Hepatocyte (in vitro differentiated cells): ENCODE measurements at regions not wholly inside any gene's neighbourhood (a gene's known extent, or its start where the extent isn't known, plus 50 kb on each side); places are given as distances from the start of the nearest gene placed in this dataset.

ENCODE experiments used
- DNase-seq: peaks from one replicate; pipeline ENCODE4 v3.0.0-alpha.2; 2016; ENCODE audit warnings: low spot score
- H2AFZ ChIP-seq: fragments of 200-600 bp; sonication (generic); 2 replicates; pipeline ENCODE4 v1.6.0; 2016; ENCODE audit warnings: antibody characterized with exemption, mild to moderate bottlenecking
- H3K27ac ChIP-seq: fragments of 200-600 bp; sonication (generic); 2 replicates; pipeline ENCODE4 v1.5.1; 2016; ENCODE audit warnings: mild to moderate bottlenecking
- H3K27me3 ChIP-seq: fragments of 200-600 bp; sonication (generic); 2 replicates; pipeline ENCODE4 v1.6.1; 2016
- H3K36me3 ChIP-seq: fragments of 200-600 bp; sonication (generic); replicated peaks from 2 replicates; pipeline ENCODE4 v1.5.1; 2016; ENCODE audit warnings: low read depth; ENCODE audit not compliant: insufficient read depth
- H3K4me1 ChIP-seq: fragments of 200-600 bp; sonication (generic); 2 replicates; pipeline ENCODE4 v1.5.1; 2016; ENCODE audit warnings: mild to moderate bottlenecking, moderate library complexity; ENCODE audit not compliant: insufficient read depth
- H3K4me2 ChIP-seq: fragments of 200-600 bp; sonication (generic); 2 replicates; pipeline ENCODE4 v1.6.0; 2016
- H3K4me3 ChIP-seq: fragments of 200-600 bp; sonication (generic); 2 replicates; pipeline ENCODE4 v1.5.1; 2016; ENCODE audit warnings: mild to moderate bottlenecking
- H3K79me2 ChIP-seq: fragments of 200-600 bp; sonication (generic); 2 replicates; pipeline ENCODE4 v1.6.0; 2017; ENCODE audit warnings: mild to moderate bottlenecking
- H3K9me2 ChIP-seq: fragments of 200-600 bp; sonication (generic); replicated peaks from 2 replicates; pipeline ENCODE4 v1.6.0; 2017; ENCODE audit warnings: mild to moderate bottlenecking; ENCODE audit not compliant: insufficient read depth
- H3K9me3 ChIP-seq: fragments of 200-600 bp; sonication (generic); 2 replicates; pipeline ENCODE4 v1.5.1; 2016; ENCODE audit warnings: low read depth, mild to moderate bottlenecking
- H4K20me1 ChIP-seq: fragments of 200-600 bp; sonication (generic); 2 replicates; pipeline ENCODE4 v1.6.0; 2016; ENCODE audit warnings: mild to moderate bottlenecking; ENCODE audit not compliant: insufficient read depth, poor library complexity, severe bottlenecking
- CTCF ChIP-seq: fragments of 200-600 bp; sonication (generic); IDR thresholded peaks from 2 replicates; pipeline ENCODE4 v1.5.1; 2016; ENCODE audit warnings: antibody characterized with exemption, mild to moderate bottlenecking; ENCODE audit not compliant: poor library complexity
- EZH2 ChIP-seq: fragments of 200-600 bp; sonication (generic); IDR thresholded peaks from 2 replicates; pipeline ENCODE4 v1.6.1; 2016; ENCODE audit warnings: antibody characterized with exemption, mild to moderate bottlenecking, borderline replicate concordance
- EZH2phosphoT487 ChIP-seq: fragments of 200-600 bp; sonication (generic); IDR thresholded peaks from one replicate; pipeline ENCODE4 v1.6.1; 2018; ENCODE audit warnings: antibody characterized with exemption, mild to moderate bottlenecking, low read depth, moderate library complexity; ENCODE audit not compliant: unreplicated experiment, severe bottlenecking
- WGBS: methylation state at CpG from one replicate; pipeline ENCODE4 v1.1.6; 2016; ENCODE audit warnings: low lambda C conversion rate; ENCODE audit errors: missing lambda C conversion rate; 5-methylcytosine and 5-hydroxymethylcytosine counted together

GRCh38 chrX:116806288-116806802, 343.6 kb upstream of the CT83 start:
- H3K9me3 ChIP-seq, result no peaks in the 10 kb centered on the region
- no peak overlapping the region for H2AFZ ChIP-seq
- no peaks in the 10 kb centered on the region for H3K27me3 ChIP-seq
- no peaks in the 10 kb centered on the region for H3K4me1 ChIP-seq
- no peak overlapping the region for H3K4me2 ChIP-seq
- TF ChIP-seq EZH2 (no peak), CTCF (no peak), EZH2phosphoT487 (no peak)
- 95% methylated on average over 1 of the region's 1 CpG for WGBS
- DNase-seq, result no peak
- no peak overlapping the region for H3K27ac ChIP-seq
- H4K20me1 ChIP-seq, result no peaks in the 10 kb centered on the region
- H3K36me3 ChIP-seq, result no peaks in the 10 kb centered on the region
- no peaks in the 10 kb centered on the region for H3K9me2 ChIP-seq
- no peaks in the 10 kb centered on the region for H3K79me2 ChIP-seq
- no peak overlapping the region for H3K4me3 ChIP-seq

DNA sequence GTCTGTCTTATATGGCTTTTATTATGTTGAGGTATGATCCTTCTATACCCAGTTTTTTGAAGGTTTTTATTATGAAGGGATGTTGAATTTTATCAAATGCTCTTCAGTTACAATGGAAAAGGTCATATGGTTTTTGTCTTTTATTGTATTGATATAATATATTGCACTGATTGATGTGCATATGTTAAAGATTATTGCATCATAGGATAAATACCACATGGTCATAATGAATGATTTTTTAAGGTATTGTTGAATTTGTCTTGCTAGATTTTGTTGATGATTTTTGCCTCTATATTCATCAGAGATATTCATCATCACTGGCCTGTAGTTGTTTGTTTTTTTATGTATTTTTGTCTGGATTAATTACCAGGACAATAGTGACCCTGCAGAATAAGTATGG, 339.2 kb upstream of the CT83 start:
- no peak overlapping the region for H3K4me3 ChIP-seq
- TF ChIP-seq CTCF, result no peak
- no peak for TF ChIP-seq EZH2phosphoT487
- TF ChIP-seq EZH2, result no peak
- H3K4me2 ChIP-seq, result no peak overlapping the region

GRCh38 chrX:116781926-116782325, 319.1 kb upstream of the CT83 start:
- Histone ChIP-seq H3K9me2 (no peaks in the 10 kb centered on the region), H4K20me1 (no peaks in the 10 kb centered on the region), H3K4me3 (no peak overlapping the region), H3K4me2 (no peak overlapping the region), H2AFZ (no peak overlapping the region), H3K36me3 (no peaks in the 10 kb centered on the region), H3K27ac (no peak overlapping the region), H3K27me3 (no peaks in the 10 kb centered on the region), H3K4me1 (no peaks in the 10 kb centered on the region), H3K79me2 (no peaks in the 10 kb centered on the region), H3K9me3 (no peaks in the 10 kb centered on the region)
- TF ChIP-seq EZH2phosphoT487, result no peak
- TF ChIP-seq CTCF, result no peak
- TF ChIP-seq EZH2, result no peak
- no peak for DNase-seq
- WGBS, result 70% methylated on average over 4 of the region's 4 CpGs

More for the DNA sequence above, 339.2 kb upstream of the CT83 start:
- no peaks in the 10 kb centered on the region for H3K9me2 ChIP-seq
- no peaks in the 10 kb centered on the region for H3K4me1 ChIP-seq
- H3K27me3 ChIP-seq, result no peaks in the 10 kb centered on the region
- H3K79me2 ChIP-seq, result no peaks in the 10 kb centered on the region
- no peak overlapping the region for H3K27ac ChIP-seq
- no peak for DNase-seq
- H2AFZ ChIP-seq, result no peak overlapping the region
- no peaks in the 10 kb centered on the region for H3K36me3 ChIP-seq
- no peaks in the 10 kb centered on the region for H3K9me3 ChIP-seq
- H4K20me1 ChIP-seq, result no peaks in the 10 kb centered on the region

GRCh38 chrX:116757491-116757890, 294.7 kb upstream of the CT83 start:
- H3K9me2 ChIP-seq, result no peaks in the 10 kb centered on the region
- TF ChIP-seq EZH2phosphoT487 (no peak), CTCF (no peak), EZH2 (no peak)
- H3K4me1 ChIP-seq, result no peaks in the 10 kb centered on the region
- H3K4me3 ChIP-seq, result no peak overlapping the region
- H2AFZ ChIP-seq, result no peak overlapping the region
- no peaks in the 10 kb centered on the region for H3K9me3 ChIP-seq
- no peak for DNase-seq
- H3K4me2 ChIP-seq, result no peak overlapping the region
- no peaks in the 10 kb centered on the region for H3K79me2 ChIP-seq
- H4K20me1 ChIP-seq, result no peaks in the 10 kb centered on the region
- H3K27ac ChIP-seq, result no peak overlapping the region
- no peaks in the 10 kb centered on the region for H3K27me3 ChIP-seq
- H3K36me3 ChIP-seq, result no peaks in the 10 kb centered on the region
